ENCODE measurements at regions not wholly inside any gene's neighbourhood (a gene's known extent, or its start where the extent isn't known, plus 50 kb on each side); places are given as distances from the start of the nearest gene placed in this dataset.

DNA sequence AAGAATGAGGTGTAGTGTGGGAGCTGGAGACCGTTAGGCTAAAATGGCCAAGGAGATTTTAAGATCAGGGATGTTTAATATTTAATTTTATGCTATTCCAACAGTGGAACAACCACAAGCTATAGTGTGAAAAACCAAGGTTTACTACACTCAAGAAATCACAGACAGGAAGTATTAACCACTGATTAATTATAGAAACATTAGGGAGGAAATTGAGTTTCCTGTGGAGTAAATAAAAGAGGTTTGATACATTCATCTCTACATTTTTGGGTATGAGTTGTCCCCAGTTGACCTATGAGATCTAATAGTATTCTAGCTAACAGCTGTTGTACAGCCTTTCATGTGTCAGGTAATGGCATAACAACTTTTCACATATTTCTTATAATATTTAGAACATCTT, 103.7 kb upstream of the MPDZ start:
- DNase-seq, result no peak
- H3K4me1 ChIP-seq, result peaks cover 2 to 4% of the 10 kb centered on the region in 2 donors
- intact Hi-C loops (cut with DNase I), result no loop called here
- no peak for TF ChIP-seq POLR2A (IDR thresholded peaks at IDR 0.05)
- TF ChIP-seq, protein P1, sequence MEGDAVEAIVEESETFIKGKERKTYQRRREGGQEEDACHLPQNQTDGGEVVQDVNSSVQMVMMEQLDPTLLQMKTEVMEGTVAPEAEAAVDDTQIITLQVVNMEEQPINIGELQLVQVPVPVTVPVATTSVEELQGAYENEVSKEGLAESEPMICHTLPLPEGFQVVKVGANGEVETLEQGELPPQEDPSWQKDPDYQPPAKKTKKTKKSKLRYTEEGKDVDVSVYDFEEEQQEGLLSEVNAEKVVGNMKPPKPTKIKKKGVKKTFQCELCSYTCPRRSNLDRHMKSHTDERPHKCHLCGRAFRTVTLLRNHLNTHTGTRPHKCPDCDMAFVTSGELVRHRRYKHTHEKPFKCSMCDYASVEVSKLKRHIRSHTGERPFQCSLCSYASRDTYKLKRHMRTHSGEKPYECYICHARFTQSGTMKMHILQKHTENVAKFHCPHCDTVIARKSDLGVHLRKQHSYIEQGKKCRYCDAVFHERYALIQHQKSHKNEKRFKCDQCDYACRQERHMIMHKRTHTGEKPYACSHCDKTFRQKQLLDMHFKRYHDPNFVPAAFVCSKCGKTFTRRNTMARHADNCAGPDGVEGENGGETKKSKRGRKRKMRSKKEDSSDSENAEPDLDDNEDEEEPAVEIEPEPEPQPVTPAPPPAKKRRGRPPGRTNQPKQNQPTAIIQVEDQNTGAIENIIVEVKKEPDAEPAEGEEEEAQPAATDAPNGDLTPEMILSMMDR (IDR thresholded peaks at IDR 0.05), result no peak
- H3K27ac ChIP-seq, result no peak overlapping the region
- H3K36me3 ChIP-seq, result no peaks in the 10 kb centered on the region
- H3K9me3 ChIP-seq, result no peaks in the 10 kb centered on the region
- no peaks in the 10 kb centered on the region for H3K27me3 ChIP-seq
- WGBS, 2 donors, result 81 to 88% methylated on average over 1 of the region's 1 CpG
- H3K4me3 ChIP-seq (replicated peaks in 1 of 3), result no peak overlapping the region

DNA sequence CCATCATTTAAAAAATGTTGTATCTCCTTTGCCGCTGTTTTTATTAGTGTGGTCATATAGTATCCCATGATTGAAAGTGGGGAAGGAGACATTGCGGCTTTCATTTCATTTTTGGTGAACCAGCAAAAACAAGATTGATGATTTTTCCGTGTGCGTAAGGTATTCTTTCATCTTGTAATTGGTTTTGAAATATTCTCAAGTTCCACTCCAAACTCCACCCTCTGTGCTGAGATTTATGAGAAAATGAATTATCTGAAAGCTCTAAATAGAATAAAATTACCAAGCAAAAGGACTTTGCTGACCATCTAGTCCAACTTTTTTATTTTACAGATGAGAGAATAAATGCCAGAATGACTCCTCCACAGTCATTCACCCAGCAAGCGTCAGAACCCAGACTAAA, 103.1 kb upstream of the MPDZ start:
- peaks cover 2 to 4% of the 10 kb centered on the region in 2 donors for H3K4me1 ChIP-seq
- no peak overlapping the region for H3K27ac ChIP-seq
- no peaks in the 10 kb centered on the region for H3K36me3 ChIP-seq
- H3K27me3 ChIP-seq, result no peaks in the 10 kb centered on the region
- DNase-seq, result no peak
- H3K4me3 ChIP-seq (replicated peaks in 1 of 3), result no peak overlapping the region
- TF ChIP-seq POLR2A (IDR thresholded peaks at IDR 0.05), result no peak
- TF ChIP-seq, protein P1 (IDR thresholded peaks at IDR 0.05), result no peak
- WGBS, 2 donors, result 81 to 90% methylated on average over 5 of the region's 5 CpGs
- intact Hi-C loops (cut with DNase I), result no loop called here
- no peaks in the 10 kb centered on the region for H3K9me3 ChIP-seq

DNA sequence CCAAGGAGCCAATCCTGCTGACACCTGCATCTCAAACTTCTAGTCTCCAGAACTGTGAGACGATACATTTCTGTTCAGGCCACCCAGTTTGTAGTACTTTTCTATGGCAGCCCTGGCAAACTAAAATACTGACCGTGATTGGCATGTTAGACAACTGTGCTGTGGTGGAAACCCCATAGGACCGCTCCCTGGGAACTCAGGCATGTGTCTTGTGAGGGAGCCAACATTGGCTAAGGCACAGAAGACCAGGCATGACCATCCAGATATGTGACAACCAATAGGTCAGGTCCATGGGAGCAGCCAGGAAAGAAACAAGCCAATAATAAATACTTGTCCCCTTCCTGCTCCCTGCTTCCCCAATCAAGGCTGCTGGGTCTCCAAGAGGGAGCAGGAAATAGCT, 101.4 kb upstream of the MPDZ start:
- TF ChIP-seq, protein P1 (IDR thresholded peaks at IDR 0.05), result no peak
- no peak for TF ChIP-seq POLR2A (IDR thresholded peaks at IDR 0.05)
- intact Hi-C loops (cut with DNase I), result no loop called here
- Histone ChIP-seq H3K4me1 (peaks cover 2 to 4% of the 10 kb centered on the region in 2 donors), H3K27me3 (no peaks in the 10 kb centered on the region), H3K4me3 (replicated peaks in 1 of 3) (no peak overlapping the region), H3K9me3 (no peaks in the 10 kb centered on the region), H3K36me3 (no peaks in the 10 kb centered on the region), H3K27ac (no peak overlapping the region)
- DNase-seq, result no peak
- 87% methylated on average over 3 of the region's 3 CpGs for WGBS, 2 donors

DNA sequence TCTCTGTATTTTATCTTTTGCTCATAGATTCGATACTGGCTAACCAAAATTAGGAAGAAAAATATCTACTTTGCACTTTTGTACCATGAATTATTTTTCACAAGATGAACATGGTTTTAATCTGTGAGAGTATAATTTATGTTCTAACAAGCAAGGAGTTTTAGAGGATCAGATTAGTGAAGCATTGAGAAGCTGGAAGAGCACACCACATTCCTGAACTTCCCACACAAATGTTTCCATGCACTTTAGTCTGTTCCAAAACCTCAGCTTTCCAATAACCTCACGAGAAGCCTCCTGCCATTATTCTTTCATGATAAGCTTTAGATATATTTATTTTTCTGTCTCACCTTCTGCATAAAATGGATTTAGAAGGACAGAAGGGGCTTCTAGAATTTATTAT, 98.7 kb upstream of the MPDZ start:
- 55 to 68% methylated on average over 2 of the region's 2 CpGs for WGBS, 2 donors
- peaks cover 2 to 4% of the 10 kb centered on the region in 2 donors for H3K4me1 ChIP-seq
- H3K27me3 ChIP-seq, result no peaks in the 10 kb centered on the region
- intact Hi-C loops (cut with DNase I), result no loop called here
- H3K36me3 ChIP-seq, result no peaks in the 10 kb centered on the region
- H3K4me3 ChIP-seq (replicated peaks in 1 of 3), result no peak overlapping the region
- H3K27ac ChIP-seq, result no peak overlapping the region
- DNase-seq, result no peak
- no peak for TF ChIP-seq POLR2A (IDR thresholded peaks at IDR 0.05)
- TF ChIP-seq, protein P1 (IDR thresholded peaks at IDR 0.05), result no peak
- no peaks in the 10 kb centered on the region for H3K9me3 ChIP-seq

DNA sequence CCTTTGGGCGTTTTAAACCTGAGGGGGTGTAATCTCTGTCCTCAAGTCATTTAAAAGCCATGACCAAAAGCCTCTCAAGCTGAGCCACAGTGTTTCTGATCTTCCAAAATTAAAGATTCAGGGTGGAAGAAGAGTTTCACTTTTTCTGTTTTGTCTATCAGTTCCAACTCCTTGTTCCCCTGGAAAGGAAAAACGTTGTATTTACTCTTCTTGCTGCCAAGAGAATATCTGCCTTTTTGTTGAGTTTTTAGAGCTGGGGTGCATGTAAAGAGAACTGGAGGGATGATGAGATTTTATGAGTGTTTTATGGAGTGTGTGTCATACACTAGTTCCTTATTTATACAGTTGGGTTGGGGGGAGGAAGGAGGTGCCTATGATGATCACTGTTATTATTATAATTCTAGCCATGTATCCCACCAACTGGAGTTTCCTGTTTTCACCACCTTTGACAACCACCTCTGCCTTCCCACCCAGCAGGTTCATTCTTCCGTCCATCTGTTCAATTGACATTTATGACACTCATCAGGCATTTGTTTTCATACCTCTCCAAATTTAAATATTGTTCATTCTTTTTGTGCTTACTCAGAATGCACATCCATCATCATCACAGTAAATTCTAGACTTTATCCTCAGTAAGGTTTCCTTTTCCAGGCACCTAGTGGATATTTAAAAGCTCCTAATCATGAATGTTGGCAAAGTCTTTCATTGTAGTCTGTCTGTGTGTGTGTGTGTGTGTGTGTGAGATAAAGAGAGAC, 97.9 kb upstream of the MPDZ start:
- H3K4me3 ChIP-seq (replicated peaks in 1 of 3), result no peak overlapping the region
- no peaks in the 10 kb centered on the region for H3K36me3 ChIP-seq
- intact Hi-C loops (cut with DNase I), result no loop called here
- H3K9me3 ChIP-seq, result no peaks in the 10 kb centered on the region
- no peaks in the 10 kb centered on the region for H3K27me3 ChIP-seq
- H3K27ac ChIP-seq, result no peak overlapping the region
- TF ChIP-seq, protein P1 (IDR thresholded peaks at IDR 0.05), result no peak
- no peak for TF ChIP-seq POLR2A (IDR thresholded peaks at IDR 0.05)
- no peak for DNase-seq
- WGBS, 2 donors, result 64 to 67% methylated on average over 3 of the region's 3 CpGs
- peaks cover 2 to 4% of the 10 kb centered on the region in 2 donors for H3K4me1 ChIP-seq

Measured in thyroid gland (tissue), 4 donors.